Hepatocyte (in vitro differentiated cells): ENCODE measurements at regions not wholly inside any gene's neighbourhood (a gene's known extent, or its start where the extent isn't known, plus 50 kb on each side); places are given as distances from the start of the nearest gene placed in this dataset.
"Not testable (repeated sequence)": the region's sequence is repeated elsewhere in the genome, so short reads cannot be mapped to it uniquely, and the experiment has no call there.

Experiments
- DNase-seq: peaks from one replicate; pipeline ENCODE4 v3.0.0-alpha.2; 2016; ENCODE audit warnings: low spot score
- H2AFZ ChIP-seq: fragments of 200-600 bp; sonication (generic); 2 replicates; pipeline ENCODE4 v1.6.0; 2016; ENCODE audit warnings: antibody characterized with exemption, mild to moderate bottlenecking
- H3K27ac ChIP-seq: fragments of 200-600 bp; sonication (generic); 2 replicates; pipeline ENCODE4 v1.5.1; 2016; ENCODE audit warnings: mild to moderate bottlenecking
- H3K27me3 ChIP-seq: fragments of 200-600 bp; sonication (generic); 2 replicates; pipeline ENCODE4 v1.6.1; 2016
- H3K36me3 ChIP-seq: fragments of 200-600 bp; sonication (generic); replicated peaks from 2 replicates; pipeline ENCODE4 v1.5.1; 2016; ENCODE audit warnings: low read depth; ENCODE audit not compliant: insufficient read depth
- H3K4me1 ChIP-seq: fragments of 200-600 bp; sonication (generic); 2 replicates; pipeline ENCODE4 v1.5.1; 2016; ENCODE audit warnings: mild to moderate bottlenecking, moderate library complexity; ENCODE audit not compliant: insufficient read depth
- H3K4me2 ChIP-seq: fragments of 200-600 bp; sonication (generic); 2 replicates; pipeline ENCODE4 v1.6.0; 2016
- H3K4me3 ChIP-seq: fragments of 200-600 bp; sonication (generic); 2 replicates; pipeline ENCODE4 v1.5.1; 2016; ENCODE audit warnings: mild to moderate bottlenecking
- H3K79me2 ChIP-seq: fragments of 200-600 bp; sonication (generic); 2 replicates; pipeline ENCODE4 v1.6.0; 2017; ENCODE audit warnings: mild to moderate bottlenecking
- H3K9me2 ChIP-seq: fragments of 200-600 bp; sonication (generic); replicated peaks from 2 replicates; pipeline ENCODE4 v1.6.0; 2017; ENCODE audit warnings: mild to moderate bottlenecking; ENCODE audit not compliant: insufficient read depth
- H3K9me3 ChIP-seq: fragments of 200-600 bp; sonication (generic); 2 replicates; pipeline ENCODE4 v1.5.1; 2016; ENCODE audit warnings: low read depth, mild to moderate bottlenecking
- H4K20me1 ChIP-seq: fragments of 200-600 bp; sonication (generic); 2 replicates; pipeline ENCODE4 v1.6.0; 2016; ENCODE audit warnings: mild to moderate bottlenecking; ENCODE audit not compliant: insufficient read depth, poor library complexity, severe bottlenecking
- EZH2 ChIP-seq: fragments of 200-600 bp; sonication (generic); IDR thresholded peaks from 2 replicates; pipeline ENCODE4 v1.6.1; 2016; ENCODE audit warnings: antibody characterized with exemption, mild to moderate bottlenecking, borderline replicate concordance
- EZH2phosphoT487 ChIP-seq: fragments of 200-600 bp; sonication (generic); IDR thresholded peaks from one replicate; pipeline ENCODE4 v1.6.1; 2018; ENCODE audit warnings: antibody characterized with exemption, mild to moderate bottlenecking, low read depth, moderate library complexity; ENCODE audit not compliant: unreplicated experiment, severe bottlenecking
- WGBS: methylation state at CpG from one replicate; pipeline ENCODE4 v1.1.6; 2016; ENCODE audit warnings: low lambda C conversion rate; ENCODE audit errors: missing lambda C conversion rate; 5-methylcytosine and 5-hydroxymethylcytosine counted together
- TF ChIP-seq, protein P1 (sequence below): fragments of 200-600 bp; sonication (generic); IDR thresholded peaks from 2 replicates; pipeline ENCODE4 v1.5.1; 2016; ENCODE audit warnings: antibody characterized with exemption, mild to moderate bottlenecking; ENCODE audit not compliant: poor library complexity

DNA sequence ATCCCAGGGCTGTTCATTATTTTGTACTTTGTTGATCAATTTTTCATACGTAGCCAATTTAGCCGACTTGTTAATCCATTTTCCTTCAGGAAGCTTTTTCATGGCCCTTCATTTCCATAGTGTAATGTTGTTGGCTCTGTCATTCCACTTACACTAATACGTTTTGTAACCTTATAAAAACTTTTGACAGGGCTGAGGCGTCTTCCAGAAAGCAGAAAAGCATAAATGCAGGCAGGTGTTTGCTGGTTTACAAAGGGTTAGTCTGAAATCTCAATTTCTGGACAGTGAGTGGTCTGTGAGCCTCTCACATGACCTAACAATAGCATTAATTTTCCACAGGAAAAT lies 444.0 kb downstream of the OTOL1 start:
- no peak overlapping the region for H2AFZ ChIP-seq
- no peaks in the 10 kb centered on the region for H3K79me2 ChIP-seq
- no peak overlapping the region for H3K4me3 ChIP-seq
- no peaks in the 10 kb centered on the region for H3K27me3 ChIP-seq
- no peaks in the 10 kb centered on the region for H4K20me1 ChIP-seq
- TF ChIP-seq EZH2, result no peak
- TF ChIP-seq, protein P1, sequence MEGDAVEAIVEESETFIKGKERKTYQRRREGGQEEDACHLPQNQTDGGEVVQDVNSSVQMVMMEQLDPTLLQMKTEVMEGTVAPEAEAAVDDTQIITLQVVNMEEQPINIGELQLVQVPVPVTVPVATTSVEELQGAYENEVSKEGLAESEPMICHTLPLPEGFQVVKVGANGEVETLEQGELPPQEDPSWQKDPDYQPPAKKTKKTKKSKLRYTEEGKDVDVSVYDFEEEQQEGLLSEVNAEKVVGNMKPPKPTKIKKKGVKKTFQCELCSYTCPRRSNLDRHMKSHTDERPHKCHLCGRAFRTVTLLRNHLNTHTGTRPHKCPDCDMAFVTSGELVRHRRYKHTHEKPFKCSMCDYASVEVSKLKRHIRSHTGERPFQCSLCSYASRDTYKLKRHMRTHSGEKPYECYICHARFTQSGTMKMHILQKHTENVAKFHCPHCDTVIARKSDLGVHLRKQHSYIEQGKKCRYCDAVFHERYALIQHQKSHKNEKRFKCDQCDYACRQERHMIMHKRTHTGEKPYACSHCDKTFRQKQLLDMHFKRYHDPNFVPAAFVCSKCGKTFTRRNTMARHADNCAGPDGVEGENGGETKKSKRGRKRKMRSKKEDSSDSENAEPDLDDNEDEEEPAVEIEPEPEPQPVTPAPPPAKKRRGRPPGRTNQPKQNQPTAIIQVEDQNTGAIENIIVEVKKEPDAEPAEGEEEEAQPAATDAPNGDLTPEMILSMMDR, result no peak
- no peak for TF ChIP-seq EZH2phosphoT487
- no peaks in the 10 kb centered on the region for H3K36me3 ChIP-seq
- DNase-seq, result no peak
- H3K9me2 ChIP-seq, result no peaks in the 10 kb centered on the region
- WGBS, result 83% methylated on average over 4 of the region's 4 CpGs
- no peak overlapping the region for H3K27ac ChIP-seq
- no peaks in the 10 kb centered on the region for H3K4me1 ChIP-seq
- H3K9me3 ChIP-seq, result no peaks in the 10 kb centered on the region
- H3K4me2 ChIP-seq, result no peak overlapping the region

DNA sequence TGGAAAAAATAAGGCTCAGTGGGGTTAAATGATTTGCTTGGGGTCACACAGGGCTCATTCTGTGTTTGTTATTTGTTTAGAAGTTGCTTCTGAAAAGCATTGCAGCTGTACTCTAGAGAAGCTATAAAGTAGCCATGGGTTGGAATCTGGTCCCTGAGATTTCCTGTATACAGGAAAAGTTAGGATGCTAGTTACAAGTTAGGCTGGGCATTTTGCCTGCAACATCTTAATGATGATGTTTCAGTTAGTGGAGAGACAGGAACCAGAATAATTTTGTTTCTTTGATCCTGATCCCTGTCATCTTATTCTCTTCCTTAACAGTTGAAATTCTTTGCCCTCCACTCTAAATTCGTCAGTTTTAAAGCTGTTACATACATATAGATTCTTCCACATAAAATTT lies 445.3 kb downstream of the OTOL1 start:
- no peaks in the 10 kb centered on the region for H3K9me2 ChIP-seq
- H3K36me3 ChIP-seq, result no peaks in the 10 kb centered on the region
- no peaks in the 10 kb centered on the region for H3K9me3 ChIP-seq
- H3K79me2 ChIP-seq, result no peaks in the 10 kb centered on the region
- 79% methylated on average over 1 of the region's 1 CpG for WGBS
- no peak overlapping the region for H3K27ac ChIP-seq
- H3K27me3 ChIP-seq, result no peaks in the 10 kb centered on the region
- H4K20me1 ChIP-seq, result no peaks in the 10 kb centered on the region
- no peak overlapping the region for H3K4me3 ChIP-seq
- no peak for DNase-seq
- no peaks in the 10 kb centered on the region for H3K4me1 ChIP-seq
- H2AFZ ChIP-seq, result no peak overlapping the region
- H3K4me2 ChIP-seq, result no peak overlapping the region
- TF ChIP-seq, protein P1, result no peak
- TF ChIP-seq EZH2phosphoT487, result no peak
- TF ChIP-seq EZH2, result no peak

DNA sequence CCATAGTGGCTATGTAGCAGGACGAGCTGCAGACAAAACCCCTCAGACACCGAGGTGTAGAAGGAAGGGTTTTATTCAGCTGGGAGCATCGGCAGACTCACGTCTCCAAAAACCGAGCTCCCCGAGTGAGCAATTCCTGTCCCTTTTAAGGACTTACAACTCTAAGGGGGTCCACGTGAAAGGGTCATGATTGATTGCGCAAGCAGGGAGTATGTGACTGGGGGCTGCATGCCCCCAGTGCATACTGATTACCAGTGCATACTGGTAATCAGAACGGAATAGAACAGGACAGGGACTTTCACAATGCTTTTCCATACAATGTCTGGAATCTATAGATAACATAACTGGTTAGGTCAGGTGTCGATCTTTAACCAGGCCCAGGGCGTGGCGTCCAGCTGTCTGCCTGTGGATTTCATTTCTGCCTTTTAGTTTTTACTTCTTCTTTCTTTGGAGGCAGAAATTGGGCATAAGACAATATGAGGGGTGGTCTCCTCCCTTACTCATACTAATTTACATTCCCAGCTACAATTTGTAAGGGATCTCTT lies 447.3 kb downstream of the OTOL1 start:
- H3K27me3 ChIP-seq, H3K27ac ChIP-seq, DNase-seq, H2AFZ ChIP-seq, H3K4me1 ChIP-seq, H3K9me3 ChIP-seq, H4K20me1 ChIP-seq, H3K4me2 ChIP-seq, H3K9me2 ChIP-seq, H3K4me3 ChIP-seq, H3K79me2 ChIP-seq, H3K36me3 ChIP-seq: not testable (repeated sequence)
- 92% methylated on average over 12 of the region's 12 CpGs for WGBS

DNA sequence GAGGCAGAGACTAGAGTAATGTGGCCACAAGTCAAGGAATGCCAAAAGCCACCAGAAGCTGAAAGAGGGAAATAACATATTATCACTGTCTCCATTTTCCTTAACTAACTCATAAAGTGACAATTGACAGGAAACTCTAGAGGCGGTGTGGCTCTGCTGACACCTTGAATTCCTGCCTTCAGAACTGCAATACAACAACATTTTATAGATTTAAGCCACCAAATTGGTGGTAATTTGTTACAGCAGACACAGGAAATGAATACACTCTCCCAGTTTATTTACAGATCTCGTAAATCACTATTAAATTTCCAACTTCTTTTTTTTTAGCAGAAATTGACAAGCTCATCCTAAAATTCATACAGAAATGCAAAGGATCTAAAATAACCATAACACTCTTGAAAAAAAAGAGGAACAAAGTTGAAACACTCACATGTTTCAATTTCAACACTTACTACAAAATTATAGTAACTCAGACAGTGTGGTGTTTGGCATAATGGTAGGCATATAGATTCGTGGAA lies 449.9 kb downstream of the OTOL1 start:
- H4K20me1 ChIP-seq, result no peaks in the 10 kb centered on the region
- H3K9me3 ChIP-seq, result no peaks in the 10 kb centered on the region
- H3K4me3 ChIP-seq, result no peak overlapping the region
- H3K36me3 ChIP-seq, result no peaks in the 10 kb centered on the region
- H3K4me2 ChIP-seq, result no peak overlapping the region
- 78% methylated on average over 3 of the region's 3 CpGs for WGBS
- no peak overlapping the region for H2AFZ ChIP-seq
- H3K79me2 ChIP-seq, result no peaks in the 10 kb centered on the region
- no peak for DNase-seq
- no peaks in the 10 kb centered on the region for H3K27me3 ChIP-seq
- TF ChIP-seq EZH2phosphoT487 (no peak), EZH2 (no peak)
- TF ChIP-seq, protein P1, result no peak
- no peak overlapping the region for H3K27ac ChIP-seq
- H3K4me1 ChIP-seq, result no peaks in the 10 kb centered on the region
- no peaks in the 10 kb centered on the region for H3K9me2 ChIP-seq
